Loucy (cell line): ENCODE measurements at regions not wholly inside any gene's neighbourhood (a gene's known extent, or its start where the extent isn't known, plus 50 kb on each side); places are given as distances from the start of the nearest gene placed in this dataset.

Experiments used
- H2AFZ ChIP-seq: fragments of 200-600 bp; sonication (generic); 2 replicates; pipeline ENCODE4 v1.6.0; 2016; ENCODE audit warnings: antibody characterized with exemption, mild to moderate bottlenecking, low read length, moderate library complexity
- H3F3A ChIP-seq: fragments of 200-600 bp; 2 replicates; pipeline ENCODE4 v1.6.0; 2016; ENCODE audit warnings: antibody characterized with exemption, low read depth, mild to moderate bottlenecking
- H3K27me3 ChIP-seq: fragments of 200-600 bp; sonication (generic); 2 replicates; pipeline ENCODE4 v1.6.1; 2014; ENCODE audit warnings: low read length, mild to moderate bottlenecking; ENCODE audit not compliant: insufficient read depth, poor library complexity, severe bottlenecking
- H3K36me3 ChIP-seq: fragments of 200-600 bp; sonication (generic); 2 replicates; pipeline ENCODE4 v1.6.1; 2016; ENCODE audit warnings: low read length; ENCODE audit not compliant: insufficient read depth
- H3K4me1 ChIP-seq: fragments of 200-600 bp; sonication (generic); 2 replicates; pipeline ENCODE4 v1.5.1; 2014; ENCODE audit warnings: low read length, mild to moderate bottlenecking; ENCODE audit not compliant: insufficient read depth, poor library complexity, severe bottlenecking
- H3K4me2 ChIP-seq: fragments of 200-600 bp; sonication (generic); 2 replicates; pipeline ENCODE4 v1.6.0; 2014; ENCODE audit warnings: antibody characterized with exemption, low read length, low read depth, mild to moderate bottlenecking; ENCODE audit not compliant: poor library complexity, severe bottlenecking
- H3K4me3 ChIP-seq: fragments of 200-600 bp; sonication (generic); 2 replicates; pipeline ENCODE4 v1.5.1; 2014; ENCODE audit warnings: low read length, mild to moderate bottlenecking, mixed read lengths; ENCODE audit not compliant: poor library complexity, severe bottlenecking
- H3K79me2 ChIP-seq: fragments of 200-600 bp; sonication (generic); 2 replicates; pipeline ENCODE4 v1.6.1; 2014; ENCODE audit warnings: low read length; ENCODE audit not compliant: insufficient read depth
- H3K9ac ChIP-seq: fragments of 200-600 bp; sonication (generic); 2 replicates; pipeline ENCODE4 v1.6.0; 2014; ENCODE audit warnings: mild to moderate bottlenecking, low read depth, low read length, moderate library complexity; ENCODE audit not compliant: poor library complexity, severe bottlenecking
- H3K9me2 ChIP-seq: fragments of 200-600 bp; sonication (generic); replicated peaks from 2 replicates; pipeline ENCODE4 v1.6.1; 2016; ENCODE audit warnings: low read depth, low read length, mixed read lengths
- H3K9me3 ChIP-seq: fragments of 200-600 bp; sonication (generic); 2 replicates; pipeline ENCODE4 v1.6.1; 2014; ENCODE audit warnings: mild to moderate bottlenecking, antibody characterized with exemption, low read length, low read depth; ENCODE audit not compliant: insufficient read depth
- H4K20me1 ChIP-seq: fragments of 200-600 bp; sonication (generic); 2 replicates; pipeline ENCODE4 v1.6.0; 2014; ENCODE audit warnings: antibody characterized with exemption, low read length, mild to moderate bottlenecking; ENCODE audit not compliant: insufficient read depth, poor library complexity, severe bottlenecking
- EZH2phosphoT487 ChIP-seq: fragments of 200-600 bp; IDR thresholded peaks from 2 replicates; pipeline ENCODE4 v1.6.1; 2018; ENCODE audit warnings: antibody characterized with exemption, mild to moderate bottlenecking, moderate library complexity, borderline replicate concordance
- TF ChIP-seq, protein P1 (sequence below): fragments of 200-600 bp; sonication (generic); conservative IDR thresholded peaks from 2 replicates; pipeline ENCODE4 v1.5.1; 2014; ENCODE audit warnings: mild to moderate bottlenecking, antibody characterized with exemption, low read length

DNA sequence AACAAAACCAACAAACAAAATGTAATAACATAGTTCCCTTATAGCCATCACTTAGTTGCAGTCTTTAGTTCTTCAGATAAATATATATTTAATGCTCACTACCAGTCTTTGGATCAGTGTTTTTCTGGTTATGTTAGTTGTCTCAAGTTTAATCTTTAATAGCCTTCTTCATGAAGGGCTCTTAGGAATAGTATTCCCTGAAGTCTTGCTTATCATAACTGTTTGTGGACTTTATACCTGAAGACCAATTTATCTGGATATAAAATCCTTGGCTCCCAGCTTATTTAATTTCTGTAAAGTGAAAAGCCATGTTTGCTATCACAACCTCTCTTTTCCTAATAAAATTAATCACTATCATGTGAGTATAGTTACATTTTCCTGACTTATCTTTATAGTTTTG is 379.7 kb downstream of the ARL6IP6 start:
- no peaks in the 10 kb centered on the region for H3K9me2 ChIP-seq
- TF ChIP-seq EZH2phosphoT487 = no peak
- TF ChIP-seq, protein P1, sequence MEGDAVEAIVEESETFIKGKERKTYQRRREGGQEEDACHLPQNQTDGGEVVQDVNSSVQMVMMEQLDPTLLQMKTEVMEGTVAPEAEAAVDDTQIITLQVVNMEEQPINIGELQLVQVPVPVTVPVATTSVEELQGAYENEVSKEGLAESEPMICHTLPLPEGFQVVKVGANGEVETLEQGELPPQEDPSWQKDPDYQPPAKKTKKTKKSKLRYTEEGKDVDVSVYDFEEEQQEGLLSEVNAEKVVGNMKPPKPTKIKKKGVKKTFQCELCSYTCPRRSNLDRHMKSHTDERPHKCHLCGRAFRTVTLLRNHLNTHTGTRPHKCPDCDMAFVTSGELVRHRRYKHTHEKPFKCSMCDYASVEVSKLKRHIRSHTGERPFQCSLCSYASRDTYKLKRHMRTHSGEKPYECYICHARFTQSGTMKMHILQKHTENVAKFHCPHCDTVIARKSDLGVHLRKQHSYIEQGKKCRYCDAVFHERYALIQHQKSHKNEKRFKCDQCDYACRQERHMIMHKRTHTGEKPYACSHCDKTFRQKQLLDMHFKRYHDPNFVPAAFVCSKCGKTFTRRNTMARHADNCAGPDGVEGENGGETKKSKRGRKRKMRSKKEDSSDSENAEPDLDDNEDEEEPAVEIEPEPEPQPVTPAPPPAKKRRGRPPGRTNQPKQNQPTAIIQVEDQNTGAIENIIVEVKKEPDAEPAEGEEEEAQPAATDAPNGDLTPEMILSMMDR = no peak
- H3K4me3 ChIP-seq = no peak overlapping the region
- no peaks in the 10 kb centered on the region for H4K20me1 ChIP-seq
- H3K4me2 ChIP-seq = no peak overlapping the region
- H3K9me3 ChIP-seq = no peaks in the 10 kb centered on the region
- H3K36me3 ChIP-seq = no peaks in the 10 kb centered on the region
- no peak overlapping the region for H2AFZ ChIP-seq
- H3K79me2 ChIP-seq = no peaks in the 10 kb centered on the region
- H3F3A ChIP-seq = no peaks in the 10 kb centered on the region
- no peaks in the 10 kb centered on the region for H3K4me1 ChIP-seq
- H3K27me3 ChIP-seq = no peaks in the 10 kb centered on the region
- H3K9ac ChIP-seq = no peak overlapping the region

GRCh38 chr2:153096272-153096671 is 377.9 kb downstream of the ARL6IP6 start:
- no peaks in the 10 kb centered on the region for H3F3A ChIP-seq
- no peaks in the 10 kb centered on the region for H3K27me3 ChIP-seq
- H4K20me1 ChIP-seq = no peaks in the 10 kb centered on the region
- no peak overlapping the region for H3K4me2 ChIP-seq
- H3K4me1 ChIP-seq = no peaks in the 10 kb centered on the region
- H3K9me2 ChIP-seq = no peaks in the 10 kb centered on the region
- no peaks in the 10 kb centered on the region for H3K79me2 ChIP-seq
- H3K9me3 ChIP-seq = no peaks in the 10 kb centered on the region
- H3K36me3 ChIP-seq = no peaks in the 10 kb centered on the region
- H3K4me3 ChIP-seq = no peak overlapping the region
- TF ChIP-seq, protein P1 = no peak
- no peak for TF ChIP-seq EZH2phosphoT487
- no peak overlapping the region for H2AFZ ChIP-seq
- H3K9ac ChIP-seq = no peak overlapping the region

DNA sequence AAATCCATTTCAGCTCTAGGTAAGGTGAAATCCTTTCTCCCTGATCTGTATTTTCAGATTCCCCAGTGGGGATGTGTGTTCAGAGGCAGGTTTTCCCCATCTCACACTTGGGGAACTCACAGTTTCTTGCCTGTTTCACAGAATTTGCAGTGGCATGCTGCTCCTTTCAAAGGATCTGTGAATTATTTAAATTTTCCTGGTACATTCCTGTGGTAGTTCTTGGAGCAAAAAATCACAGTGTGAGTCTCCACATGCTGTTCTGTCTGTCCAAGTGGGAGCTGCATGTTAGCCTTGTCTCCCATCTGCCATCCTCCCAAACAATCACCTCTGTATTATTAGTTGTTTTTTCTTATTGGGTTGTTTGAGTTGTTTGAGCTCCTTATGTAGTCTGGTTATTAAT is 372.9 kb downstream of the ARL6IP6 start:
- no peak for TF ChIP-seq EZH2phosphoT487
- TF ChIP-seq, protein P1 = no peak
- H3K4me3 ChIP-seq = no peak overlapping the region
- no peaks in the 10 kb centered on the region for H3K79me2 ChIP-seq
- no peaks in the 10 kb centered on the region for H3F3A ChIP-seq
- no peaks in the 10 kb centered on the region for H4K20me1 ChIP-seq
- H3K27me3 ChIP-seq = no peaks in the 10 kb centered on the region
- no peak overlapping the region for H3K9ac ChIP-seq
- no peaks in the 10 kb centered on the region for H3K4me1 ChIP-seq
- no peaks in the 10 kb centered on the region for H3K36me3 ChIP-seq
- H3K9me2 ChIP-seq = no peaks in the 10 kb centered on the region
- no peaks in the 10 kb centered on the region for H3K9me3 ChIP-seq
- H2AFZ ChIP-seq = no peak overlapping the region
- H3K4me2 ChIP-seq = no peak overlapping the region
